B cell (primary cell): ENCODE measurements at regions not wholly inside any gene's neighbourhood (a gene's known extent, or its start where the extent isn't known, plus 50 kb on each side); places are given as distances from the start of the nearest gene placed in this dataset.

Experiments used
- ATAC-seq: fragments of 200-7000 bp; cut with Tn5 transposase; one replicate; pipeline ENCODE4 v1.10.0; 2021; ENCODE audit warnings: low read depth, mild to moderate bottlenecking, moderate number of reproducible peaks, moderate library complexity
- CTCF ChIA-PET: fragments of 350-600 bp; sonication (Branson Sonifier 250); formaldehyde crosslinking; loops from one replicate; lab custom pipeline; 2021; ENCODE audit warnings: antibody characterized with exemption, inconsistent platforms; lab: Charles Lee
- POLR2A ChIA-PET: fragments of 350-600 bp; sonication (Branson Sonifier 250); formaldehyde crosslinking; loops from one replicate; lab custom pipeline; 2021; ENCODE audit warnings: antibody characterized with exemption; lab: Charles Lee
- DNase-seq: peaks from one replicate; pipeline ENCODE4 v3.0.0; 2013
- H2AFZ ChIP-seq: 2 replicates; pipeline ENCODE4 v1.6.1; 2012; ENCODE audit warnings: mild to moderate bottlenecking, low read depth, low read length; ENCODE audit not compliant: insufficient read depth, poor library complexity, severe bottlenecking
- H3K27ac ChIP-seq, 2 donors: 1 replicate in 1 of 2; 2 replicates in 1 of 2; pipeline ENCODE4 v1.5.1; 2012 to 2013; ENCODE audit warnings: low read length in 2 of 2, mild to moderate bottlenecking in 2 of 2, moderate library complexity in 1 of 2
- H3K27me3 ChIP-seq, 4 experiments: fragments of 200-600 bp in 1 of 4; sonication (generic) in 1 of 4; replicated peaks in 1 of 4; 1 replicate in 2 of 4; 2 replicates in 2 of 4; pipeline versions ENCODE4 v1.6.1 to v1.7.0; 2013 to 2016; ENCODE audit warnings: low read length in 3 of 4, mild to moderate bottlenecking in 2 of 4, mixed read lengths in 1 of 4, moderate library complexity in 1 of 4; ENCODE audit not compliant: insufficient read depth in 4 of 4, control insufficient read depth in 3 of 4; ENCODE audit errors: control extremely low read depth in 1 of 4
- H3K36me3 ChIP-seq, 2 experiments: replicated peaks in 1 of 2; 1 replicate in 1 of 2; 2 replicates in 1 of 2; pipeline versions ENCODE4 v1.6.1 to v1.7.1; 2013; ENCODE audit warnings: low read length in 1 of 2; ENCODE audit not compliant: insufficient read depth in 2 of 2, control insufficient read depth in 1 of 2; ENCODE audit errors: control extremely low read depth in 1 of 2, extremely low read depth in 1 of 2
- H3K4me1 ChIP-seq, 2 donors: fragments of 200-600 bp in 1 of 2; sonication (generic) in 1 of 2; 1 replicate in 1 of 2; 2 replicates in 1 of 2; pipeline versions ENCODE4 v1.5.1 to v1.6.1; 2013 to 2017; ENCODE audit warnings: low read length in 2 of 2; ENCODE audit not compliant: control insufficient read depth in 2 of 2, insufficient read depth in 2 of 2
- H3K4me2 ChIP-seq: replicated peaks from 2 replicates; pipeline ENCODE3; 2012; ENCODE audit warnings: mild to moderate bottlenecking, low read depth, low read length; ENCODE audit not compliant: poor library complexity, severe bottlenecking
- H3K4me3 ChIP-seq, 5 experiments: fragments of 200-600 bp in 1 of 5; sonication (generic) in 1 of 5; 1 replicate in 3 of 5; 2 replicates in 2 of 5; pipeline versions ENCODE4 v1.5.1 to v1.7.0; 2011 to 2016; ENCODE audit warnings: low read length in 4 of 5, mild to moderate bottlenecking in 4 of 5, low read depth in 2 of 5, control low read depth in 1 of 5, moderate library complexity in 1 of 5; ENCODE audit not compliant: insufficient read depth in 1 of 5; ENCODE audit errors: control extremely low read depth in 1 of 5, extremely low read depth in 1 of 5
- H3K79me2 ChIP-seq: fragments of 200-600 bp; sonication (generic); one replicate; pipeline ENCODE4 v1.6.0; 2016; ENCODE audit warnings: low read length; ENCODE audit not compliant: control insufficient read depth, insufficient read depth
- H3K9ac ChIP-seq: fragments of 200-600 bp; sonication (generic); 2 replicates; pipeline ENCODE4 v1.6.1; 2017; ENCODE audit warnings: mild to moderate bottlenecking, low read length, moderate library complexity
- H3K9me3 ChIP-seq, 3 donors: one replicate each; pipeline versions ENCODE4 v1.6.1 to v1.7.1; 2013; ENCODE audit warnings: low read length in 2 of 3; ENCODE audit not compliant: control insufficient read depth in 2 of 3, insufficient read depth in 1 of 3; ENCODE audit errors: control extremely low read depth in 1 of 3
- H4K20me1 ChIP-seq: 2 replicates; pipeline ENCODE4 v1.6.0; 2012; ENCODE audit warnings: mild to moderate bottlenecking, low read length; ENCODE audit not compliant: insufficient read depth, control insufficient read depth, poor library complexity, severe bottlenecking
- H3K27ac Mint-ChIP-seq: one replicate; pipeline ENCODE4 v1.8.0; 2021; ENCODE audit warnings: mixed read lengths
- H3K27me3 Mint-ChIP-seq: one replicate; pipeline ENCODE4 v1.8.0; 2021; ENCODE audit warnings: mixed read lengths
- H3K4me1 Mint-ChIP-seq: one replicate; pipeline ENCODE4 v1.8.0; 2021; ENCODE audit warnings: mixed read lengths
- H3K4me3 Mint-ChIP-seq: one replicate; pipeline ENCODE4 v1.8.0; 2021; ENCODE audit warnings: mixed read lengths
- H3K9me3 Mint-ChIP-seq: one replicate; pipeline ENCODE4 v1.8.0; 2022; ENCODE audit warnings: mixed read lengths; ENCODE audit not compliant: insufficient read depth
- CTCF ChIP-seq: fragments of 200-600 bp; IDR thresholded peaks from one replicate; pipeline ENCODE4 v1.8.0; 2022; ENCODE audit warnings: antibody characterized with exemption, mild to moderate bottlenecking
- EZH2 ChIP-seq: IDR thresholded peaks from 2 replicates; pipeline ENCODE4 v1.6.1; 2012; ENCODE audit warnings: borderline replicate concordance, low read depth, mild to moderate bottlenecking, moderate library complexity, low read length; ENCODE audit not compliant: insufficient read depth, poor library complexity, severe bottlenecking
- WGBS: methylation state at CpG from one replicate; pipeline ENCODE4 v1.1.5; 2013; ENCODE audit warnings: missing lambda C conversion rate; ENCODE audit not compliant: insufficient coverage; 5-methylcytosine and 5-hydroxymethylcytosine counted together
- intact Hi-C: fragments of 100-400 bp; cut with micrococcal nuclease; formaldehyde crosslinking; loops from one replicate; pipeline ENCODE4 v1.10.0; 2022

GRCh38 chr4:62899646-62900364 is 1509.4 kb downstream of the TECRL start:
- peaks cover 0 to 17% (median 3%) of the 10 kb centered on the region in 3 donors for H3K9me3 ChIP-seq
- intact Hi-C loops: no loop called here
- DNase-seq: no peak
- no peak overlapping the region for H3K4me3 ChIP-seq
- Mint-ChIP-seq H3K4me1 (no peaks in the 10 kb centered on the region), H3K4me3 (no peak overlapping the region), H3K9me3 (no peaks in the 10 kb centered on the region), H3K27ac (no peak overlapping the region), H3K27me3 (no peaks in the 10 kb centered on the region)
- POLR2A ChIA-PET: no interaction called here
- TF ChIP-seq EZH2: no peak
- TF ChIP-seq CTCF: no peak
- no peaks in the 10 kb centered on the region for H4K20me1 ChIP-seq
- no peaks in the 10 kb centered on the region for H3K79me2 ChIP-seq
- no peak overlapping the region for H3K4me2 ChIP-seq
- no peak overlapping the region for H2AFZ ChIP-seq
- no peaks in the 10 kb centered on the region for H3K27me3 ChIP-seq
- CTCF ChIA-PET: no interaction called here
- ATAC-seq: no peak
- no peak overlapping the region for H3K9ac ChIP-seq
- no peak overlapping the region for H3K27ac ChIP-seq
- no peaks in the 10 kb centered on the region for H3K4me1 ChIP-seq
- H3K36me3 ChIP-seq: no peaks in the 10 kb centered on the region

GRCh38 chr4:62898115-62898514 is 1511.1 kb downstream of the TECRL start:
- Mint-ChIP-seq H3K27ac (no peak overlapping the region), H3K4me1 (no peaks in the 10 kb centered on the region), H3K27me3 (no peaks in the 10 kb centered on the region), H3K9me3 (peaks cover 2% of the 10 kb centered on the region), H3K4me3 (no peak overlapping the region)
- H3K4me3 ChIP-seq: no peak overlapping the region
- H3K27me3 ChIP-seq: no peaks in the 10 kb centered on the region
- no peaks in the 10 kb centered on the region for H3K36me3 ChIP-seq
- no peaks in the 10 kb centered on the region for H4K20me1 ChIP-seq
- H3K27ac ChIP-seq: no peak overlapping the region
- H2AFZ ChIP-seq: no peak overlapping the region
- no peak overlapping the region for H3K9ac ChIP-seq
- POLR2A ChIA-PET: no interaction called here
- H3K4me1 ChIP-seq: no peaks in the 10 kb centered on the region
- ATAC-seq (no peak), DNase-seq (no peak)
- TF ChIP-seq EZH2: no peak
- TF ChIP-seq CTCF: no peak
- H3K4me2 ChIP-seq: no peak overlapping the region
- CTCF ChIA-PET: no interaction called here
- H3K79me2 ChIP-seq: no peaks in the 10 kb centered on the region
- H3K9me3 ChIP-seq: peaks cover 0 to 17% (median 3%) of the 10 kb centered on the region in 3 donors
- 90% methylated on average over 3 of the region's 5 CpGs for WGBS
- intact Hi-C loops: no loop called here
